Activated CD4-positive, alpha-beta T cell treated with anti-CD3 and anti-CD28 coated beads, Interleukin-2, amount 50 U/mL, for 48 hours (primary cell): ENCODE measurements at regions not wholly inside any gene's neighbourhood (a gene's known extent, or its start where the extent isn't known, plus 50 kb on each side); places are given as distances from the start of the nearest gene placed in this dataset.
"Not testable (repeated sequence)": the region's sequence is repeated elsewhere in the genome, so short reads cannot be mapped to it uniquely, and the experiment has no call there.

ENCODE experiments used
- DNase-seq, 2 experiments: peaks; one replicate each; pipeline ENCODE4 v3.0.0-alpha.2; 2020

- no peak for DNase-seq
Observed at GRCh38 chr1:90396917-90397316, 320.2 kb downstream of the BARHL2 start.

GRCh38 chr1:90394247-90394646, 322.9 kb downstream of the BARHL2 start:
- no peak for DNase-seq

- DNase-seq, result no peak
Observed at GRCh38 chr1:90393025-90393424, 324.1 kb downstream of the BARHL2 start.

- DNase-seq, result no peak
Observed at GRCh38 chr1:90391126-90391525, 326.0 kb downstream of the BARHL2 start.

- DNase-seq, result no peak
Observed at GRCh38 chr1:90387805-90388204, 329.3 kb downstream of the BARHL2 start.

- DNase-seq, result no peak
Observed at GRCh38 chr1:90386899-90387720, 330.0 kb downstream of the BARHL2 start.

- DNase-seq, result no peak
Observed at GRCh38 chr1:90384193-90384592, 332.9 kb downstream of the BARHL2 start.

GRCh38 chr1:90382161-90382560, 334.9 kb downstream of the BARHL2 start:
- DNase-seq, result no peak

- DNase-seq, result no peak
Observed at GRCh38 chr1:90381598-90381997, 335.5 kb downstream of the BARHL2 start.

GRCh38 chr1:90371448-90371813, 345.7 kb downstream of the BARHL2 start:
- no peak for DNase-seq

GRCh38 chr1:90370686-90371447, 346.2 kb downstream of the BARHL2 start:
- DNase-seq, result no peak

- no peak for DNase-seq
Observed at GRCh38 chr1:90362163-90362562, 354.9 kb downstream of the BARHL2 start.

GRCh38 chr1:90361026-90361425, 356.1 kb downstream of the BARHL2 start:
- DNase-seq, result no peak

- no peak for DNase-seq
Observed at GRCh38 chr1:90359994-90360393, 357.1 kb downstream of the BARHL2 start.

GRCh38 chr1:90358448-90358847, 358.7 kb downstream of the BARHL2 start:
- DNase-seq, result no peak

GRCh38 chr1:90357995-90358394, 359.1 kb downstream of the BARHL2 start:
- DNase-seq, result no peak

GRCh38 chr1:90356991-90357390, 360.1 kb downstream of the BARHL2 start:
- DNase-seq, result no peak

- DNase-seq, result no peak
Observed at GRCh38 chr1:90356101-90356500, 361.0 kb downstream of the BARHL2 start.

- DNase-seq, result no peak
Observed at GRCh38 chr1:90354704-90355103, 359.8 kb downstream of the ZNF326 start.

GRCh38 chr1:90351019-90351418, 356.1 kb downstream of the ZNF326 start:
- no peak for DNase-seq

GRCh38 chr1:90349510-90349909, 354.6 kb downstream of the ZNF326 start:
- DNase-seq, result no peak

- no peak for DNase-seq
Observed at GRCh38 chr1:90348934-90349333, 354.0 kb downstream of the ZNF326 start.

GRCh38 chr1:90348459-90348858, 353.5 kb downstream of the ZNF326 start:
- not testable (repeated sequence) for DNase-seq

GRCh38 chr1:90347366-90347765, 352.5 kb downstream of the ZNF326 start:
- DNase-seq, result no peak
